Activated CD4-positive, alpha-beta memory T cell treated with anti-CD3 and anti-CD28 coated beads, Interleukin-2, amount 10 ng/mL, durations not matched to agents 7 days and 5 days (primary cell): ENCODE measurements at regions not wholly inside any gene's neighbourhood (a gene's known extent, or its start where the extent isn't known, plus 50 kb on each side); places are given as distances from the start of the nearest gene placed in this dataset.

ENCODE experiments used
- CTCF ChIA-PET: fragments of 350-600 bp; sonication (Branson Sonifier 250); formaldehyde crosslinking; loops from one replicate; lab custom pipeline; 2021; ENCODE audit warnings: antibody characterized with exemption, inconsistent platforms; lab: Charles Lee
- POLR2A ChIA-PET: fragments of 350-600 bp; sonication (Branson Sonifier 250); formaldehyde crosslinking; loops from one replicate; lab custom pipeline; 2021; ENCODE audit warnings: antibody characterized with exemption; lab: Charles Lee
- DNase-seq: peaks from one replicate; pipeline ENCODE4 v3.0.0-alpha.2; 2020
- H3K27ac Mint-ChIP-seq: one replicate; pipeline ENCODE4 v1.8.0; 2021; ENCODE audit warnings: mild to moderate bottlenecking, mixed read lengths
- H3K27me3 Mint-ChIP-seq: one replicate; pipeline ENCODE4 v1.8.0; 2021; ENCODE audit warnings: mixed read lengths
- H3K36me3 Mint-ChIP-seq: one replicate; pipeline ENCODE4 v1.8.0; 2021; ENCODE audit warnings: low read depth, mixed read lengths
- H3K4me1 Mint-ChIP-seq: one replicate; pipeline ENCODE4 v1.8.0; 2021; ENCODE audit warnings: mixed read lengths
- H3K4me3 Mint-ChIP-seq: one replicate; pipeline ENCODE4 v1.8.0; 2021; ENCODE audit warnings: mild to moderate bottlenecking, mixed read lengths
- H3K9me3 Mint-ChIP-seq: one replicate; pipeline ENCODE4 v1.8.0; 2021; ENCODE audit warnings: mixed read lengths

DNA sequence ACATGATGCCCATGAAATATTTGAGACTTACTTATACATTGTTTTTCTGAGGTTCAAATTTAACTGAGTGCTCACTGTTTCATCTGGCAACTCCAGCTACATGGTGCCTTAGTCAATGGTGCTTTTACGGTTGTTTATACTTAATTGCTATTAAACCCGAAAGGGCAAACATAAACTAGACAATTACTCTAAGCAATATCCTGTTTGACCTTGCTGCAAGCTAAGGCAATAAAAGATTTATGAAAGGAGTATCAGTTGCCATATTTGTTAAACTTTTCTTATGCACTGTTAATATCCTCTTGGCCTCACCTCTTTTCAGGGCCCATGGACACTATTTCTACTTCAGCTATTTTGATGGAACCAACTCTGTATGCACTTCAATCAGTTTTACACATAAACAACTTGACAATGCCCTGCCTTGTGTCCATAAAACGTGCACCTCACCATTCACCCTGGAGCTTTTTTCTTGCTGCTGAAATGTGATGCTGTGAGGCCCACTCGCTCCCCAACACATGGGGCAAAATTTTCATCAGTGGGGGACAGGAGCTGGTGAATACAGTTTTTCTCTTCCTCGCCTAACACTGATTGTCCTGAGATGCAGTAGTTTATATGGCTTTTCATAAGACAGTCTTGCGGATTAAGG, 64.1 kb upstream of the HIF1A start:
- ChIA-PET CTCF (interaction anchor here (1.4 kb wide), 1 partner anchor 10 kb away, joined by 3 read pairs; no protein-coding TSS in a partner anchor), POLR2A (interaction anchor here (0.6 kb wide), 1 partner anchor 19 kb away, joined by 3 read pairs; no protein-coding TSS in a partner anchor)
- no peak overlapping the region for H3K27ac Mint-ChIP-seq
- H3K9me3 Mint-ChIP-seq, result no peaks in the 10 kb centered on the region
- H3K4me1 Mint-ChIP-seq, result peaks cover 3% of the 10 kb centered on the region
- no peaks in the 10 kb centered on the region for H3K27me3 Mint-ChIP-seq
- no peaks in the 10 kb centered on the region for H3K36me3 Mint-ChIP-seq
- no peak overlapping the region for H3K4me3 Mint-ChIP-seq
- no peak for DNase-seq

DNA sequence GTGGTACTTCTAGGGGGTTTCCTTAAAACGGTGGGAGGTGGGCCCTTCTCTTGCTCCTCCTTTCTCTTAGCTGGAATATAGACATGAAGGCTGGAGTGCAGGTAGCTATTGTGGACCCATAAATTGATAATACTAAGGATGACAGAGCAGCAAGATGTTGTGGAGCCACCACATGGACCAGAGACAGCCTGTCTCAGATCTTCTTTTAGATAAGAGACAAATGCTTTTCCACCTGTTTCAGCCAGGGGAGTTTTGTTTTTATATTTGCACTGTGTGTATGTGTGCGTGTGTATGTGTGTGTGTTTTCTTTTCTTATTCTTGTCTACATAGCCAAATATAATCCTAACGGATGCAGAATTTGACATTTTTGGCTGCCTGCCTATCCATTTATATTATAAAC, 62.9 kb upstream of the HIF1A start:
- peaks cover 3% of the 10 kb centered on the region for H3K9me3 Mint-ChIP-seq
- no peaks in the 10 kb centered on the region for H3K36me3 Mint-ChIP-seq
- DNase-seq, result no peak
- no peak overlapping the region for H3K27ac Mint-ChIP-seq
- ChIA-PET POLR2A (interaction anchor here (2.1 kb wide), 1 partner anchor 63 kb away, joined by 4 read pairs; the partner anchor contains the start of gene HIF1A), CTCF (no interaction called here)
- peaks cover 8% of the 10 kb centered on the region for H3K4me1 Mint-ChIP-seq
- H3K4me3 Mint-ChIP-seq, result no peak overlapping the region
- no peaks in the 10 kb centered on the region for H3K27me3 Mint-ChIP-seq

GRCh38 chr14:61632807-61633206, 62.5 kb upstream of the HIF1A start:
- POLR2A ChIA-PET, result interaction anchor here (2.1 kb wide), 1 partner anchor 63 kb away, joined by 4 read pairs; the partner anchor contains the start of gene HIF1A
- H3K27me3 Mint-ChIP-seq, result no peaks in the 10 kb centered on the region
- H3K36me3 Mint-ChIP-seq, result no peaks in the 10 kb centered on the region
- H3K9me3 Mint-ChIP-seq, result peaks cover 3% of the 10 kb centered on the region
- H3K4me1 Mint-ChIP-seq, result peaks cover 8% of the 10 kb centered on the region
- no peak for DNase-seq
- no peak overlapping the region for H3K27ac Mint-ChIP-seq
- no peak overlapping the region for H3K4me3 Mint-ChIP-seq
- CTCF ChIA-PET, result no interaction called here

DNA sequence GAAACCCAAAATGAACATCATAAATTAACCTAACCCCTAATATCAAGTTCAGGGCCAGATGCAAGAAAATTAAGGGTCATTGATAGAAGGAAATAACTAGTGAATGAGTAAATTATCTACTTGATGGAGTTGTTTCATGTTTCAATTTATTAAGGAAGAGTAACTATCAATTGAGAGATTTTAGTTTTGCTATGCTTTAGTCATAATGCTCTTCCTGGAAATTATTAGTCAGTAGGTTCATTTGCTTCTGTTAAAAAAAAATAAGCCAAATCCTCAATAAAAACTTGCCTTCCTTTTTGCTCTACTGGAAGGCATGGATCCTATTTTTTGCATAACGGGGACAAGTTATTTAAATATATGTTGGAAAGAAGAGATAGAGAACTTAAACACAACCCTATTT, 59.0 kb upstream of the HIF1A start:
- DNase-seq, result no peak
- no peak overlapping the region for H3K27ac Mint-ChIP-seq
- no peak overlapping the region for H3K4me3 Mint-ChIP-seq
- ChIA-PET CTCF (interaction anchor here (0.7 kb wide), 1 partner anchor 430 kb away, joined by 3 read pairs; no protein-coding TSS in a partner anchor), POLR2A (no interaction called here)
- peaks cover 8% of the 10 kb centered on the region for H3K4me1 Mint-ChIP-seq
- peaks cover 3% of the 10 kb centered on the region for H3K9me3 Mint-ChIP-seq
- H3K27me3 Mint-ChIP-seq, result no peaks in the 10 kb centered on the region
- no peaks in the 10 kb centered on the region for H3K36me3 Mint-ChIP-seq

DNA sequence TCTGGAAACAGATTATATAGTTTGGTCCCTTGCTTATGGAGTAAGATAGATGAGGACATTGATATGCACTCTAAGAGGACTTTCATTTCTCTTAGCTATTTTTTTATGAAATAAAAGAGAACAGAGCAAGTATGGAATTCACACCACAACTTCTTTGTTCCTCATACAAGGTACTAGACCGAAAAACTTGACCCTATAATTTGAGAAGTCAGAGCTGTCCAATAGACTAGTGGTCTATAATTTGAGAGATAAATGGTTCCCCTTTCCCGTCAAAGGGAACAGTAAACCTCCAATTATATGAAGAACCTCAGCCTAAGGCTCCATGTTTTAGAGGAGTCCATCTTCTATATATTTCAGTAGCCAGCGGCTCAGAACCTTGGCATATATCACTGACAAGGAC, 58.5 kb upstream of the HIF1A start:
- peaks cover 3% of the 10 kb centered on the region for H3K9me3 Mint-ChIP-seq
- ChIA-PET POLR2A (no interaction called here), CTCF (no interaction called here)
- DNase-seq, result no peak
- H3K4me3 Mint-ChIP-seq, result no peak overlapping the region
- no peak overlapping the region for H3K27ac Mint-ChIP-seq
- H3K27me3 Mint-ChIP-seq, result no peaks in the 10 kb centered on the region
- H3K4me1 Mint-ChIP-seq, result peaks cover 9% of the 10 kb centered on the region
- H3K36me3 Mint-ChIP-seq, result no peaks in the 10 kb centered on the region

GRCh38 chr14:61638595-61639387, 56.5 kb upstream of the HIF1A start:
- no peak for DNase-seq
- no peak overlapping the region for H3K4me3 Mint-ChIP-seq
- no peaks in the 10 kb centered on the region for H3K36me3 Mint-ChIP-seq
- CTCF ChIA-PET, result no interaction called here
- POLR2A ChIA-PET, result no interaction called here
- H3K27ac Mint-ChIP-seq, result no peak overlapping the region
- H3K27me3 Mint-ChIP-seq, result no peaks in the 10 kb centered on the region
- peaks cover 10% of the 10 kb centered on the region for H3K4me1 Mint-ChIP-seq
- H3K9me3 Mint-ChIP-seq, result peaks cover 3% of the 10 kb centered on the region

GRCh38 chr14:61640158-61641136, 54.9 kb upstream of the HIF1A start:
- ChIA-PET CTCF (no interaction called here), POLR2A (no interaction called here)
- Mint-ChIP-seq H3K4me3 (no peak overlapping the region), H3K27ac (no peak overlapping the region), H3K4me1 (peaks cover 10% of the 10 kb centered on the region), H3K27me3 (no peaks in the 10 kb centered on the region), H3K9me3 (peaks cover 3% of the 10 kb centered on the region), H3K36me3 (no peaks in the 10 kb centered on the region)
- no peak for DNase-seq

DNA sequence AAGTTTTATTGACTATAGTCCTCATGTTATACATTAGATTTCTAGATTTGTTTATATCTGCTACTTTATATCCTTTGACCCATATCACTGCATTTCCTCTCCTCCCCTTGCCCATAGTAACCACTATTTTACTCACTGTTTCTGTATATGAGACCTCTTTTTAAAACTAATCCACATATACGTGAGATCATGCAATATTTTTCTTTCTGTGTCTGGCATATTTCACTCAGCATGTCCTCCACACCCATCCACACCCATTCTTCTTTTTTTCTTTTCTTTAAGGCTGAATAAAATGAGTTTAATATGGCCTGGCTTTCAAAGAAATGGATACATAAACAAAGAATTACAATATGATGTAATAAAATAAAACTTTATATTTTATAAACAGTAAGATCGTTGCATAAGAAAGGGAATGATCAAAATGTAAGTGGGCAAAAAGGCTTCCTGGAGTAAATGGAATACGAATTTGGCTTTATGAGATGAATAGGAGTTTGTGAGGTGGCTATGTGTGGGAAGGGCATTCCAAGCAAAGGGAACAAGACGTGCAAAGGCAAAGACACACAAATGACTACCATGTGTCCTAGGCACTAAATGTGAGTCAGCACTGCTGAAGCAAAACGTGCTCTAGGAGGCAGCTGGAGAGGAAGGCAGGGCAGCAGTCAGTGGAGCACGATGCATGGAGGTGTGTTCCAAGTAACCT, 53.2 kb upstream of the HIF1A start:
- Mint-ChIP-seq H3K27me3 (no peaks in the 10 kb centered on the region), H3K36me3 (no peaks in the 10 kb centered on the region)
- POLR2A ChIA-PET, result interaction anchor here (0.6 kb wide), 1 partner anchor 12 kb away, joined by 3 read pairs; no protein-coding TSS in a partner anchor

GRCh38 chr14:61642614-61642982, 52.7 kb upstream of the HIF1A start:
- H3K9me3 Mint-ChIP-seq, result no peaks in the 10 kb centered on the region
- no peaks in the 10 kb centered on the region for H3K36me3 Mint-ChIP-seq
- H3K27me3 Mint-ChIP-seq, result no peaks in the 10 kb centered on the region
- H3K4me1 Mint-ChIP-seq, result peaks cover 2% of the 10 kb centered on the region
- no peak for DNase-seq
- CTCF ChIA-PET, result no interaction called here
- POLR2A ChIA-PET, result interaction anchor here (0.6 kb wide), 1 partner anchor 13 kb away, joined by 3 read pairs; no protein-coding TSS in a partner anchor
- H3K4me3 Mint-ChIP-seq, result no peak overlapping the region
- no peak overlapping the region for H3K27ac Mint-ChIP-seq

More for the DNA sequence above, 53.2 kb upstream of the HIF1A start:
- DNase-seq, result no peak
- Mint-ChIP-seq H3K4me1 (peaks cover 2% of the 10 kb centered on the region), H3K27ac (no peak overlapping the region), H3K4me3 (no peak overlapping the region), H3K9me3 (no peaks in the 10 kb centered on the region)
- CTCF ChIA-PET, result no interaction called here

DNA sequence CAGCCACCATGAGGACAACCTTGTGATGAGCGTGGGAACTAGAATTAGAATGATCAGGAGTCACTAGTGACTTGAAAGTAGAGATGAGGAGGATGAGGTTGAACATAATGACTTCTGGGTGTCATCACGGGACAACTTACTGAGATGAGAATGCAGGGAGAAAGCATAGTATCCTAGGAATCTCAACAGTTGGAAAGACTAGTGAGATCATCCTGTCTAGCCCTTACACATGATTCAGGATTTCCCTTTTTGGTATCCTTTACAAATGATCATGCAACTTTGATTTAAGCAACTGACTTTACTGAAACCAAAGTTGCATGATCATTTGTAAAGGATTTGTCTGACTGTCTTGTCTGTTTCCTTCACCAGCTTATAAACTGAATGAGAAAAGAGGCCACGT, 51.8 kb upstream of the HIF1A start:
- ChIA-PET CTCF (no interaction called here), POLR2A (no interaction called here)
- Mint-ChIP-seq H3K27ac (no peak overlapping the region), H3K4me3 (no peak overlapping the region), H3K27me3 (no peaks in the 10 kb centered on the region), H3K4me1 (peaks cover 9% of the 10 kb centered on the region), H3K9me3 (no peaks in the 10 kb centered on the region), H3K36me3 (no peaks in the 10 kb centered on the region)
- DNase-seq, result no peak

DNA sequence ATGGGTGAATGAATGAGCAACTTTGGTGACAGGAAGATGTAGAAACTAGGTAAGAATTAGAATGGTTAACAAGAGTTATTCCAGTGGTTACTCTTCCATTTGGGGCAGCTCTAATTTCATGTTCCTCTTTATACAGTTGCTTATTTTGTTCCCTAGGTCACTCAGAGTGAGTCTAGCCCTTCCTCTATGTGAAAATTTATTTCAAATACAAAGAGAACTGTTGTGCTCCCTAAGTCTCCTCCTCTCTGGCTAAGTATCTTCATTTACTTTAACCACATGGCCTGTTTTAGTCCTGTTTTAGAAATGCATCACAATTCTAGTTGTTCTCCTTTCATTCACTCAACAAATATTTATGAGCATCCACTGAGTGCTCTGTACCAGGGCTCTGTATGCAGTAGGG, 51.1 kb upstream of the HIF1A start:
- Mint-ChIP-seq H3K36me3 (no peaks in the 10 kb centered on the region), H3K9me3 (no peaks in the 10 kb centered on the region), H3K4me1 (peaks cover 12% of the 10 kb centered on the region), H3K27me3 (no peaks in the 10 kb centered on the region), H3K4me3 (no peak overlapping the region), H3K27ac (no peak overlapping the region)
- DNase-seq, result no peak
- ChIA-PET POLR2A (no interaction called here), CTCF (no interaction called here)

- Mint-ChIP-seq H3K9me3 (no peaks in the 10 kb centered on the region), H3K27me3 (no peaks in the 10 kb centered on the region), H3K4me1 (peaks cover 16% of the 10 kb centered on the region), H3K27ac (no peak overlapping the region), H3K36me3 (no peaks in the 10 kb centered on the region), H3K4me3 (no peak overlapping the region)
- DNase-seq, result no peak
- CTCF ChIA-PET, result no interaction called here
- POLR2A ChIA-PET, result no interaction called here
Observed at GRCh38 chr14:61644834-61645233, 50.5 kb upstream of the HIF1A start.
